ENCODE measurements at regions not wholly inside any gene's neighbourhood (a gene's known extent, or its start where the extent isn't known, plus 50 kb on each side); places are given as distances from the start of the nearest gene placed in this dataset.

DNA sequence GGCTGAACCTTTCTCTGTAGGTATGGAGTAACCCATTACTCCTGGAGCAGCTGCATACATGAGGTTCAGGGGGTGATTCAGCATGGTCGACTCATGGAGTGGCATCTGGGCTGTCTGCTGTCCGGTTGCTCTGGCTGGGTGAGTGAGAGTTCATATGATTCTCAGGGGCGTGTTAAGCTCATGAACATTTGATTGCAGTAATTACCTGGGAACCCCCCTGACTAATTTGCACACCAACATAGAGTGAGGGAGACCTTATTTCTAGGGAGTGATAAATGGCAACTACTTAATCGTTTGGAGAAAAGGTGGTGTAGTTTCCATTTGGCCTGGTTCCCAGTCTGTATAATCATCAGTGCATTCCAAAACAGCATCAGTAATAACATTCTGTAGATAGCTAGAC lies 661.9 kb downstream of the ETS1 start:
- in situ Hi-C loops (cut with HindIII; ENCODE audit: low sequenced_read_pairs) = no loop called here

DNA sequence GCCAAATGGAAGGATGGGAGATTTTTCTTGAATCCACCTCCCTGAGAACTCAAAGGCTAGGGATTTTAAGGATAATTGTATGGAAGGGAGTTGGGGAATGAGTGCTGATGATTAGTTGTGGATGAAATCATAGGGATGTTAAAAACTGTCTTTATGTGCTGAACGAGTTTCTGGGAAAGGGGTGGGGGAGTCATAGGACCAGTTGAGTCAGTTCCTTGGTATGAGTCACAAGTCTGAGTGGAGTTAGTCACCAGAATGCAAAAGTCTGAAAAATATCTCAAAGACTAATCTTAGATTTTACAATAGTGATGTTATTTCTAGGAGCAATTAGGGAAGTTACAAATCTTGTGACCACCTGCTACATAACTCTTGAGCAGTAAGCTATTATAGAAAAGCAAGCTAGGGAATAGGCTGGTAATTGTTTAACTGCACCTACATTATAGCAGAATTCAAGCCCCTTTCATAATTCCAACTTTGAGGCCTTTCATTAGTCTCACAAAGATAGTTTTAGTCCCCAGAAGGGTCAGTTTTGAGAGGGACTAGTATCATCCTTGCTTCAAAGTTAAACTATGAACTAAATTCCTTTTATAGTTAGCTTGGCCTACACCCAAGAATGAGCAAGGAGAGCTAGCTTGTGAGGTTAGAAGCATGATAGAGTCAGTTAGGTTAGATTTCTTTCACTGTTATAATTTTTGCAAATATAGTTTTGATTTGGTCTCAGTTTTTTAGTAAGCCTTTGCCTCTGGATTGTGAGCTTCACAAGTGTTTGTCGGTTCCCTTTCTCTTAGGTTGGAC lies 668.0 kb downstream of the ETS1 start:
- in situ Hi-C loops (cut with HindIII; ENCODE audit: low sequenced_read_pairs) = no loop called here

DNA sequence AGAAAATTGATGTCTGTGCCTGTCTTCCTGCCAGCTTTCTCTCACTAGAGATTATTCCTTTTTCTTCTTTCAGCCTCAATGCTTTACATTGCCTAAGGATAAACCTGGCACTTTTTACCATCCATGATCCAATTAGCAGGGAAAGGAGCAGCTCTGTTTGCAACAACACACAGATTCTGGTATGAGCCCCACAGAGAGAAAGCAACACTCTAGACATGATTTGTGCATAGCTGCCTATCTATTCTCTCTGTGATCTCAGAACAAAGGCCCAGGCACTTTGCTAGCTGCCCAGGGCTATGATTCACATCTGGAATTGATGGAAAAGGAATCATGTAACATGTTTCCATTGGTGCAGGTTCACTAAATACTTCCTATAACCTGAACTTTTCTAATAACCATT lies 685.0 kb downstream of the ETS1 start:
- in situ Hi-C loops (cut with HindIII; ENCODE audit: low sequenced_read_pairs) = no loop called here

DNA sequence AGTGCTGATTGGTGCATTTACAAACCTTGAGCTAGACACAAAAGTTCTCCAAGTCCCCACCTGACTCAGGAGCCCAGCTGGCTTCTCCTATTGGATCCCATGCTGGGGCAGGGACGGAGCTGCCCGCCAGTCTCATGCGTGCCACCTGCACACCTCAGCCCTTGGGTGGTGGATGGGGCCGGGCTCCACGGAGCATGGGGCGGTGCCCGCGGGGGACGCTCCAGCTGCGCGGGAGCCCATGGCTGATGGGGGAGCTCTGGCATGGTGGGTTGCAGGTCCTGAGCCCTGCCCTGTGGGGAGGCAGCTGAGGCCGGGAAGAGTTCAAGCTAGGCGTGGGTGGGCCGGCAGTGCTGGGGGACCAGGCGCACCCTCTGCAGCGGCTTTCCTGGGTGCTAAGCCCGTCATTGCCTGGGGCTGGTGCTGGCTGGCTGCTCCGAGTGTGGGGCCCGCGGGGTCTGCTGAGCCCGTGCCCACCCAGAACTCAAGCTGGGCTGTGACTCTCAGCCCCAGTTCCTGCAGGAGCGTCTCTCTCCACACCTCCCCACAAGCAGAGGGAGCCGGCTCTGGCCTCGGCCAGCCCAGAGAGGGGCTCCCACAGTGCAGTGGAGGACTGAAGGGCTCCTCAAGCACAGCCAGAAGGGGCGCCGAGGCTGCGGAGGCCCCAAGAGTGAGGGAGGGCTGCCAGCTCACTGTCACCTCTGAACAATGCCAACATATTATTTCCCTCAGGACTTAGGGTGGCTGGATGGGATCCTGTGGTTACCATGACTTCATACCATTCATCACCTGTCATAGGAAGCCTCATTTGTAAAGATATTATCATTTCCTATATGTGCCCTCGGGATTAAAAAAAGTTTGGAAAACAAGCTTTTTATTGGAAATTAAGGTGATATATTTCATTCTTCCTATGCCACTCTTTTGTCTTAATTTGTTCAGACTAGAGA lies 688.7 kb downstream of the ETS1 start:
- in situ Hi-C loops (cut with HindIII; ENCODE audit: low sequenced_read_pairs) = no loop called here

DNA sequence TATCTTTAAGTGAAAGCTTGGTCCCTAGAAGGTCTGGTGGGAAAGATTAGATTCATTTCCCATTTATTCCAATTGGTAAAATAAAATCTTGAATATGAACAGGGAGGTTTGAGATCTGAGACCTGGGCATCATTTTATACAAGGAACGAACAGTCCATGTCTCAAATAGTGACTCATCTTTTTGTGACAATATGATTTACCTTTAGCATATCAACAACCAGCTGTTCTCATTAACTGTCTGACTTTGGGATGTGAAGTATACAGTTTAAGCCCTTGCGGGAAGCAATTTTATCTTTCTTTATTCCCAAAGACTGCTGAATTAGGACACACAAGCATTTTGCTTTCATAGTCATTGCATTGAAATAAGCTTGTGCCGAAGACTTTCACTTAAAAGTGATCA lies 691.6 kb downstream of the ETS1 start:
- in situ Hi-C loops (cut with HindIII; ENCODE audit: low sequenced_read_pairs) = no loop called here

DNA sequence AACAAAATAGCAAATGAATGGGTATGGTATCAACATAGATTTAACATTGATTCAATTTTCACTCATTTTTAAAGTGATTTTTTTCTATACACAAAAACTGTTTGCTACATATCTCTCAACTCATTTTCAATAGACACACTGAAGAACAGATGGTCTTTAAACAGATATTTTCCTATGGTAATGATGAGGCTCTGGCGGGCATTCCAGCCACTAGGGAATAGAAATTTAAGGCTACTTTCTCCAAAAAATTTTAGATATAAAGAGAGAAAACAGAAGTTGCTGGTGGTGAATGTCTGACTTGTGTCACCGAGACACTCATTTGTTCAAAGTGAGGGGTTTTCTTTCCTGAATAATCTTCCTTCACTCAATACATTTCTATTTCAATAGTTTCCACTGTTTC lies 693.0 kb downstream of the ETS1 start:
- in situ Hi-C loops (cut with HindIII; ENCODE audit: low sequenced_read_pairs) = no loop called here

DNA sequence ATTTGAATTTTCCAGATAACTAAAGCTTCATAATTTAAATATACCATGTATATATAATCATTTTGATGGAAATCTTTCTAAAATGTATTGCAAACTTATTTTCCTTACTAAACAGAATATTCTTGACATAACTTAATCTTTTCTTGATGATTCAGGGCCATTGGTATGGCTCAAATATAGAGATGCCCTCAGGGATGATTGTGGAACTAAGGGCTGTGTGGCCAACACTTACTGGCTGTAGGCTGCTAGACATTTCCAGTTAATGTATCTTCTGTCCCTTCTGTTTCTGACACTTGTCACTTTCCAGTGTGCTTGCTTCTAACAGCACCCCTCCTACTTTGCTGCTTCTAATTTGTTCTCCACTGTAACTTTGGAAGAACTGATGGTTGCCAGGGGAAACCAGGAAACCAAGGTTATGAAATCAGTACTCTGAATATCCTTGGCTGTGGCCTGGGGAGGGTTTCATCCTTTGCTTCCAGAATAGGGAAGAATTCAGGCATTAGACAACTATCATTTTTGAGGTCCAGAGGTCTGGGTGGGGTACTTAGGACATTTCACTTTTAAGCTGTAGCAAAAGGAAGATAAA lies 697.2 kb downstream of the ETS1 start:
- in situ Hi-C loops (cut with HindIII; ENCODE audit: low sequenced_read_pairs) = no loop called here

DNA sequence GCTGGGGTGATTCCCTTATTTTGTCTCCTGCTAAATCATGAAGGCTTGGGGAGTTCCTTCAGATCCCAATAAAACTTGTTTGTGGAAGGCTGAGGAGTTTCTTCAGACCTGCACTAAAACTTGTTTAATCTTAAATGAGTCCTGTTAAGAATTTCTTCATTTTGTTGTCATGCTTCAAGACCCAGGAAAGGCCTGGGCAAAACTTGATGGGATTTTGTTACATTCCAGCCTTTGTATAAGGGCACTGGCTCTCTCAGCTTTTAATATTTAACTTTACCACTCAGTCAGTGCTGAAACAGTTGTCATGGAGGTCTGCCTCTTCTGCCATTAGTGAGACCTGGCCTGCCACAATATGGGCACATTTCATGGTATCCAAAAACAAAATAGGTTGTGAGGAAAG lies 699.0 kb downstream of the ETS1 start:
- in situ Hi-C loops (cut with HindIII; ENCODE audit: low sequenced_read_pairs) = no loop called here

DNA sequence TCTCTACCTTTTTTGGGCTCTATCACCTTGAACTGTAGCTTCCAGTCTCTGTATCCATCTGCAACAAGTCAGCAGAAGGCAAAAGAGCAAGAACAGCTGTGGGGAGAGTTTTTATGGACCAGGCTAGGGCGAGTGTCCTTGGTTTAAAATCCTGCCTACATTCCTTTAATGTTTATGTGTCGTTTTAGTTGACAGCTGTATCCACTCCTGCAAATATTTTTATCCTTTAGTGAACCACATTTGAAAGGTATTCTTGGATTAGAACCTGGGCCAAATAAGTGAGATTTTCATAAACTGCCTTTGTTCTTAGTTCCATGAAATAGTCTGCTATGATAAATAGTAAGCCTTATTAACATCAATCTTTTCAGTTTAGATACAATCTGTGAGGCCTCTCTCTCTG lies 712.2 kb downstream of the ETS1 start:
- in situ Hi-C loops (cut with HindIII; ENCODE audit: low sequenced_read_pairs) = no loop called here

DNA sequence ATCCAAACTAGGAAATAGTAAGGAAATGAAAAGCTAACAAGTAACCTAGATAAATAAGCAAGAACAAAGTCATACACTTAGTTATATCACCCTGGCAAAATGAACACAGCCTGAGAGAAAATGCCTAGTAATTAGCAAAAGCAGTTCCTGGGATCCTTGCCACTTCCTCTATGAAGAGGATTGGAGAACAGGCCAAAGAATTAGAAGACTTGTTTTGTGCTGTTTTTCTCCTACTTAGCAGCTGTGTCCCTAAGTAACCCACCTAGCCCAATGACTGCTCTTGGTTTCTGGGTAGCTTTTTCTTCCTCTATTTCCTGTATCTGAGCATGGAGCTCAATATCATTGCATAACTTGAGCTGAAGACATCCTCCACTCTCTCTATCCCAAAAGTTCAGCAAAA lies 713.9 kb downstream of the ETS1 start:
- in situ Hi-C loops (cut with HindIII; ENCODE audit: low sequenced_read_pairs) = no loop called here

DNA sequence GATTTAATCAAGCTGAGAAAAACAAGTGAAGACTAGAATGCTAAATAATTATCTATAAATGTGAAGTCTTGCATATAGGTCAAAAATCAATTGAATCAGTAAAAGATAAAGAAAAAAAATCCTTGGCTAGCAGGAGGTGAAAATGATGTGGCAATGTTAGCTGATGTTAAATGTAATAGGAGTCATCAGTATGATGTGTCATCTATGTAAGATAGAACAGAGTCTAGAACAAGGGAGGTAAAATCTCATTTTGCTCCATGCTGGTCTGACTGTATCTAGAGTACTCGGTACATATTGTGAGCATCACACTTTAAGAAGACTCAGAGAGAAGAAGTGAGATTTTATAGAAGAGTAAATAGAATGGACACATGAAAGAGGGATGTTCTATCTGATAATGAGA lies 721.2 kb downstream of the ETS1 start:
- in situ Hi-C loops (cut with HindIII; ENCODE audit: low sequenced_read_pairs) = no loop called here

DNA sequence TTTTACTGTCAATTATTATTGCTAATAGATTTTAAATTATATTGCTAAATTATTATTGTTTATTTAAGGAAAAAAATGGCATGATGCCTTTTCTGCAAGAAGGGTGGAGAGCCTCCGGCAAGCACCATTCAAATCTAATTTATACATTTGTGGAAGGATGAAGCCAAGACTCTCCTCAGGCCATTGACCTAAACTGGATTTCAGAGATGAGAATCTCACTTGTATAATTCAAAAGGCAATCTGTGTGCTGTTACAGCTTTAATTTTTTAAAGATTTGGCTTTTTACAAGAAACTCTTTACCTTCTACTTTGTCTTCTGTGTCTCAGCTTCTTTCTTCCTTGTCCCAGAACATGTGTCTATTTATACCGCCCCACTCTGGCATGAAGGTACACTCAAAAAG lies 722.5 kb downstream of the ETS1 start:
- in situ Hi-C loops (cut with HindIII; ENCODE audit: low sequenced_read_pairs) = no loop called here

DNA sequence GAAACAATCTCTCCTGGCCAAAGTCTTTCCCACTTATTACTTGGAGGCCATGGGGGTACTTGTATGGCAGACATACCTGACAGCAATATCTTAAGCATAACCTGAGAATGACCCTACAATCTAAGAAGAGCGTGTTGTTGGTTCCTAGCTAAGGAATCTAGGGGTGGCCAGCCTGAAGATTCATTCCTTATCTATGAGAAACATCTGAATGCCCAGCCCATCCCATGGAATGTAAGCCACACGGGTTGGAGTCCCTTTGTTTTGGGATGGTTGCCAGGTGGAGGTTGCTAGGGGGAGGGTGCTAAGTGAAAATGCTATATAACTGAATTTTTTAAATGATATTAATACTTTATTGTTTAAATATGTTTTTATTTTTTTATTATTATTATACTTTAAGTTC lies 725.0 kb downstream of the ETS1 start:
- in situ Hi-C loops (cut with HindIII; ENCODE audit: low sequenced_read_pairs) = no loop called here

DNA sequence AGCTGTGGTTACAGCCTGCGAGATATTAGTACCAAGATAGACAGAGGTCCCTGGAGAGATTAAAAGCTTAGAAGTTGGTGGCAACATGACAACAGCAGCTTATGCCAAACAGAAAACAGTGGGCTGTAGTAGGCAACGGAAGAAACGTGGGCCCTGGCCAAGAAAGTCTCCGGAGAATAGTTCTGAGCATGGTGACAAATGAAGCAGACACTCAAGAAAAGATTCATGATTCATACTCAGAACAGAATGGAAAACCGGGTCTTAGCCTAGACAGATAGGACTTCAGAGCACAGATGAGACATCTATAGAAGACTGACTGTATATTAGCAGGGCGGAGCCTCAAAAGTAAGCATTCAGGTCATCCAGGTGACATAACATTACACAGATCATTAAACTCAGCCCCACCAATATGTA lies 727.4 kb downstream of the ETS1 start:
- in situ Hi-C loops (cut with HindIII; ENCODE audit: low sequenced_read_pairs) = no loop called here

DNA sequence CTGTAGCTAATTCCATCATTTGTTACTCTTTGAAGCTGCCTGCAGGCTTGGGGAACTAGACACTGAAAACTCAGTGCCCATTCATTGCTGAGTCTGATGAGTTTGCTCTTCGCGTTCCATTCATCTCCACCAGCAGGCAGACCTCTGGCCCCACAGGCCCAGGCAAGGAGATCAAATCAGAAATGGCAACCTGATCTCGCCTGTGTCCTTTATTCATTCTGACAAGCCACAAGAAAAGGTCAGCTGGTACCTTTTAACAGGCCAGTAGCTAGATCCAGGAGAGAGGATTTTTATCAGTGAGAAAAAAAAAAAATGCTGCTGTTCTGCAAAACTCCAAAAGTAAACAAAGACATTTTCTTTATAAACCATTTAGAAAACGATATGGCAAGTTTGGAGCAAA lies 742.5 kb downstream of the ETS1 start:
- in situ Hi-C loops (cut with HindIII; ENCODE audit: low sequenced_read_pairs) = no loop called here

DNA sequence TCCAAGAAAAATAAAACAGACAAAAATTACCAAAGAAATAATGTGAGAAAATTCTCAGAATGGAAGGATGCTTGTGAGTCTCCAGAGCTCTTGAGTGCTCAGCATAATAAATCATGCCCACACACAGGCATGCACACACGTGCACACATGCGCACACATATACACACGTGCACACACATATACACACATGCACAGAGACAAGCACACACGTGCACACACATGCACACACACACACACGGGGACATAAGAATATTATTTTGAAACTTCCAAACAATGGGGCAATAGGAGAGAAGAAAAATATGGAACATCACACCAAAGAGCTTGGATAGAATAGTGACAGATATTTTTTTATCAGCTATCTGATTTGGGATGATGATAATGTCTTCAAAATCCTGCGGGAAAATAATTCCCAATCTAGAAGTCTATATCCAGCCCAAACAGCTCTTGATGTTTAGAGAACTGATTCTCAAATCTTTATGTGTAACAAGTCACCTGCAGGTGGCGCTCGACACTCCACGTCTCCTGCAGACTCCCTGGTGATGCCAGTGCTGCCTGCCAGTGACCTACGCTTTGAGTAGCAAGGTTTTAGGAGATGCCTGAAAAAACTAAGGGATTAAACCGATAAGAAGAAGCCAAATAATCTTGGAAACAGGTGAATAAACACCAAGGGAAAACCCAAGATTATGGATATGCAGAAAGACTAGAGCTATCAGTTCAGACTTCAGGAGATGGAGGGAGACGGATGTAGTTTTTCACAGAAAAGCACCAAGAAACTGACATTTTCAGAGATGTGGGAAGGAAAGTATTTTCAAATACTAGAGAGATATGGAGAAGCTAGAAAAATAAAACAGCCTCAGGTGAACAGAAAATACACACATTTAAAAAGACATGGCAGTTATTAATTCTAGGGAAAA lies 743.6 kb downstream of the ETS1 start:
- in situ Hi-C loops (cut with HindIII; ENCODE audit: low sequenced_read_pairs) = no loop called here

DNA sequence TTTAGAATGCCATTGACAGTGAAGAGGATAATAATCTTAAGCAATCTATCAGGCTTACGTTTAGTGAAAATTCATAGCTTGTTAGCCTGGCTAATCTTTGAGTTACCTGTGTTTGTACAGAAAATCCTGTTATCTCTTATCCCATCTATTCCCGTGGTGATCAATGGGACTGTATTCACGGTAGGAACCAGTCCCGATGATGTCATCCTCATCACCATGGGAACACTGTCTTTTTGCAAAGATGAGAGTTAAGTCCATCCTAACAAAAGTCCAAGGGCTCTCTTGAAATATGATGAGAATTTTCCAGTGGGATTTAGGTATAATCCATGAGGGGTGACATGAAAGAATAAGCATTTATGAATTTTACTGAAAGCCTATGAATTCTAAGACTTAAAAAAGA lies 762.2 kb downstream of the ETS1 start:
- in situ Hi-C loops (cut with HindIII; ENCODE audit: low sequenced_read_pairs) = no loop called here

DNA sequence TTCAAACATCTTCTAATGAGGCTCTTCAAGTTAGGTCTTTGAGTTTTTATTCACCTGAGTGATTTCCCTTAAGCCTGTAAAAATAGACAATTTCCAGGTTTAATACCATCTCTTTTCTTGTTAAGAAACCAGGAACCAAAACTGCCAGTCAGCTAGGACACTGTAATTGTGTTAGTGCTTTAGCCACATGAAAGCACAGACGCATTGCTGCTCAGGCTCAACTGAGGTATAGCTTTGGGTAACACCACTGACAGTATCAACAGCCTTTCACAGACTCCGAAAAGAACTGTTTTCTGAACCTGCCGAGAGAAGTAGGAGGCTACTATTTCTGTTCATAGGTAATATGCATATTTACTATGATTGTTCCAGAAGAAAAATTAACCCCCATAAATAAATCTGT lies 768.7 kb downstream of the ETS1 start:
- in situ Hi-C loops (cut with HindIII; ENCODE audit: low sequenced_read_pairs) = no loop called here

DNA sequence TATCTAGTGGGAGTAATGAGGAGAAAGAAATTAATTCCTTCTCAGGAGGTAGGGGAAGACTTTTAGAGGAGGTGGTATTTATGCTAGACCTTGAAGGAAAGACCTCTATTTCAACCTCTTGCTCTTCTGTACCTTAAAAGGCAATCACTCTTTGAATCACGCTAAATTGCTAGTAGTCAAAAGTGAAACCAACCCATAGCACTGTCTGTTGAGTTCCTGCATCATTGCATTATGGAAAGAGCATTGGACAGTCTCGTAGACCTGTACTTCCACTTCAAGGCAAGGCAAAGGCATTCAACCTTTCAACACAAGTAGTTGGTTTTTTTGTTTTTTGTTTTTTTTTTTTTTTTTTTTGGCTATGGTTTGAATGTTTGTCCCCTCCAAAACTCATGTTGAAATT lies 770.4 kb downstream of the ETS1 start:
- in situ Hi-C loops (cut with HindIII; ENCODE audit: low sequenced_read_pairs) = no loop called here

DNA sequence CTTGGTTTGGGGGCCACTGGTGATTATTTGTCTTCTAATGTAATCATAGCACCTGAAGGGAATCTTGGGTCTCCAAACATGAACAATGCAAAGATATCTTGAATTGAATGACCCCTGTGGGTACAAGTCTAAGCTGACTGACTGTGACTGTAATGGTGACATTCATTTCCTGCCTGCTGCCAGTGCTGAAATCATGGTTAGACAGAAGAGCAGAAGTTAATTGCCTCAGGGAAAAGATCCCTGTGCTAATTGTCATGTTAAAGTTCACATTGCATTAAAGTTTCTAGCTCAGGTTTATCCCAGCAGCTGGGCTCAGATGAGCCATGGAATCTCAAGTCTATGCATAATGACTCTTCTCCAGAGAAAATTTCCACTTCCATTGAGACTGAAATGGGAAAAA lies 772.0 kb downstream of the ETS1 start:
- in situ Hi-C loops (cut with HindIII; ENCODE audit: low sequenced_read_pairs) = no loop called here

DNA sequence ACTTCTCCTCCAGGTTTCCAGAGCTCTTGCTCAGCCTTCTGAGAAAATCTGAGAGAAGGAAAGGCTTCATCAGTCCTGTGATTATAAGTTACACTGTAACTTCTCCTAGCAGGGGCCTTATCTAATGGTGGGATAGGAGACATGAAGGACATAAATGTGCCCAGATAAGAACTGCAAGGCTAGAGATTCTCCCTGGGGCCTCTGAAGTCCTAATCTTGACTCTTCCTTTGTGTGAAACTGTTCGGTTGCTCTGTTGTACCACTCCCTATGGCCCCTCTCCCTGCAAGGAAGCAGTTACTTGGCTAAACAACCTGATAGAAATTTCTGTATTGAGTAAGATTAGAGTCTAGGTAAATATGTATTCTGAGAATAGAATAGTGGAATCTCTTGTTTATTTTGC lies 780.9 kb downstream of the ETS1 start:
- in situ Hi-C loops (cut with HindIII; ENCODE audit: low sequenced_read_pairs) = no loop called here

Data from DLD1 (cell line).